GM19455 (cell line): ENCODE measurements at regions not wholly inside any gene's neighbourhood (a gene's known extent, or its start where the extent isn't known, plus 50 kb on each side); places are given as distances from the start of the nearest gene placed in this dataset.

Experiments used
- ATAC-seq: cut with Tn5 transposase; IDR thresholded peaks from one replicate; pipeline ENCODE4 v1.9.1; 2021; ENCODE audit not compliant: unreplicated experiment

DNA sequence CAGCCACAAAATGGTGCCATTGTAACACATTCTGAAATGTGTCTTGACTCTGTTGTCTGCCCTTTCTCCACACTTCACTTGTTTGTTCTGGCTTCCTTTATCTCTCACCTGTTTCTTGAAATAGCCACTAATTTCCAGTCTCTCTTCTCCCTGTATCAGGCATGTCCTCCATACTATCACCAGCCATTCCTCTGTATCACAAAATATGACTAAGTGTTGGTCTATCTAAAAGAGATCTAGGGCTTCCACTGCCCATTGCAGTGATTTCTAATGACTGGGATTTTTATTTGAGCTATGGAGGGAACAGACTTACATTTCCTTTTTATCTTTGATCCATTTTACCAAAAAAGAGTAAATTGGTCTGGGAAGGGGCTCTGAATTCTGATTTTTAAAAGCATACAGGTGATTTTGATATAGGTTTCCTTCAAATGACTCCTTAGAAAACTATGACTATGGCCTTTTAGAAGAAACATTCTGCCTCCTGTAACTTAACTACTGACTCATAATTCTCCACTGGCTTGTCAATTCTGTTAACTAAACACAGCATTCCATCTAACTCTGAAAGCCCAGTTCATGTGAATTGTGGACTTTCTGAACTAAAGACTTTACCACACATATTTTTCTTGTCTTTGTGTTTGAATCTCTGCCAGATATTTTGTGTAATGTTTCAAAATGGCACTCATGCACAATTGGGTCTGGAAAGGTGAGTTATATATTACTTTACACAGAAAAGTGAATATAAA is 1121.4 kb downstream of the XPNPEP1 start:
- ATAC-seq: no peak

DNA sequence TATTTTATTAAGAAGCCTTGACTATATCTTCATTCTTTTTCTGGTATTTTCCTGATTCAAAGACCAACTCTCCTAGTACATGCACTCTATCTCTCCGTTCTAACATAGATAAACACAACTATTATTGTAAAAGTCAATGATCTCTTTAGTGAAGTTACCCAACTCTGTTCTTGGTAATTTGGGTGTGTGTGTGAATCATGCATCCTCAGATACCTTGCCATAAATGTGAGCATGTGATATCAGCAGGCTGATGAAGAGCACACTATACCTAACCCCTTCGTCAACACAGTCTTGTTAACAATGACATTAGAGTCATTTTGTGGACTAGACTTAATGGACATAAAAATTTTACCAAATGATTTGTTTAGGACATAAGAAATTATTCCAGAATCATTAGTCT is 1122.1 kb downstream of the XPNPEP1 start:
- ATAC-seq: no peak

DNA sequence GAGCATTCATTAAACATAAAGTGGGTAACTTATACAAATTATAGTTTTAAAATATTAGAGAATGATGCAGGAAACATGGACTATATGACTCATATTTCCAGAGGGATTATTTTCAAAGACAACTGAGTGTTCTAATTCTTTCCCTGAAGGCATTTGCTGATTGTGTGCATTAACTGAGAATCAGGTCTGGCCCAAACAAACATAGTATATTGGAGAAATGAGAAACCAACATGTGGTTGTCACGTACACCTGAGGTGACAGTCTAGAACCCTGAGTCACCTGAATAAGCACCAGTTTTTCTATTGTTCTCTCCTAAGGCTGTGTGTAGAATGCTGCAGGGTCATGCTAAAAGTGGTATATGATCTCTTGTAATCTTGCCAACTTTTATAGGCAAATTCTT is 1125.7 kb downstream of the XPNPEP1 start:
- no peak for ATAC-seq

DNA sequence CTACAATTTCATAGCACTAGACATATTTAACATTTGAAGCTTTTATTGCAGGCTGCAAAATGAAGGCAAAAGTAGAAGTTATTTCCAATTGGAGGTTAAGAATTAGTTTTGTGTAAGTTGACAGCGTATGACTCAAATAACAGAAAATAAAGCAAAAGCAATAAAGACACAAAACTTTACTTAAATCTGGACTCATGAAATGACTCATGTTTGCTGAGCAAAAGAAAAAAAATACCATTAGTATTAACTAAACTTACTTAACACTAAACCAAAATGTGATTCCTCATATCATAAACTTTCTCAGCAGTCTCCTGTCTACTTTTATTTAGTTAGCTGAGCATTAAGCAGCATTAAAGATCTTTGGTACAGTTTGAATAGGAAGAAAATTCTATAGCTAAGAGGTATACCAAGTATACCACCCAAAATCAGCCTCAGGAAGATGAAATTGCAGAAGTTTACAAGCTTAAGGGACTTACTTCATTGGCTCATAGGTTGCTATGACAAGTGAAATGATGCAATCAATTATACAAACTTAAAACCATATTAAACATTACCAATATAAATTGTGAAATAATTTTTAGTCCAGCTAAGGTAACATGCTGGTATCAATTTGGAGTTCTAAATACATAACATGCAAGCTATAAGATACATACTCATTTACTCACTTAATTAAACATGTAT is 1131.4 kb downstream of the XPNPEP1 start:
- no peak for ATAC-seq

DNA sequence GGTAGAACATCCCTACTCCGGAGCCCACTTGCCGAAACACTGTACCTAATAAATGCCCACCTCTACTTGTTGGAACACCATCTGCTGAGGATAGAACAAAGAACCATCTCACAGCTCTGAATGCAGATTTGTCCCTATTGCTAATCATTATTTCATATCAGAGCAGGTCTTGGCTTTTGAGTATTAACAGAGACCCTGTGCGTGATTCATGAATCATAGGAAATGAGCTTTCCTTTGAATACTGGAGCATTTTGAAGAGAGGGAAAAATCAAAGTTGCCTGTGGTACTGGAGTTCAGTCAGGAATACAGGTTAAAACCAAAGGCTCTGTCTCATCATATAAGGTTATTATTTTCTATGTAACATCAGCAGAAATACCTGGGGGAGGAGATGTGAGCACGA is 1132.3 kb downstream of the XPNPEP1 start:
- no peak for ATAC-seq

DNA sequence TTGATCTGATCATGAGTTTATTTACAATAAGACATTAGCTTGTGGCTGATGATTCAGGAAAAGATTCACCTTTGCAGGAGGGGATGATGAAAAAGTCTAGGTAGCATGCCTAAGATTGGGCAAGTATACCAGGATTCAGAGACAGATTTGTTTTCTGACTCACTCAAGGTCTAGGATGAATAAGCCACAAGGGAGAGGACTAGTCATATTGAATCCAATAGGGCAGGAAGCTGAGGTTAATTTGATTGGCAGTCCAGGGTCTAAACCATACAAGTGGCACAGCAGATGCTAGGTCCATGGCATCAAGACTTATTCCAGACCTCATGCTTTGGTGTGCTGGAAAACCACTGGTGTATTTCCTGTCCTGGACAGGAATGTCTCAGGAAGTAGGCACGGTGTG is 1133.4 kb downstream of the XPNPEP1 start:
- no peak for ATAC-seq

DNA sequence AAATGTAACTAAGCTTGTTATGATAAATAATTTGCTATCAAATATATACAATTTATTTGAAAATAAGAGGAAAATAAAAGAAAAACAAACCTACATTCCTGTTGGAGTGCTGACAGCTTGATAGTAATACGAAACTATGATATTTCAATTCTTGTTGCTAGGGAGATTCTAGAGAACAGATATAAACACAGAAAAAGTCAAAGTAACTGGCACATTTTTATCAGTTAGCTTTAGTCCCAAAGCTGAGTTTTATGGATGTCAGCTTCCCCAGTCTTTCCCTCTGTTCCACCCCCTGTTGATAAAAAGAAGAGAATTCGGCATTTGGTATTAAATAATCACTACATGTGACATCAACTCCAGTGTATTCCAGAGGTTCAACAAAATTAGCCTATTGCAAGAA is 1134.0 kb downstream of the XPNPEP1 start:
- ATAC-seq: no peak

DNA sequence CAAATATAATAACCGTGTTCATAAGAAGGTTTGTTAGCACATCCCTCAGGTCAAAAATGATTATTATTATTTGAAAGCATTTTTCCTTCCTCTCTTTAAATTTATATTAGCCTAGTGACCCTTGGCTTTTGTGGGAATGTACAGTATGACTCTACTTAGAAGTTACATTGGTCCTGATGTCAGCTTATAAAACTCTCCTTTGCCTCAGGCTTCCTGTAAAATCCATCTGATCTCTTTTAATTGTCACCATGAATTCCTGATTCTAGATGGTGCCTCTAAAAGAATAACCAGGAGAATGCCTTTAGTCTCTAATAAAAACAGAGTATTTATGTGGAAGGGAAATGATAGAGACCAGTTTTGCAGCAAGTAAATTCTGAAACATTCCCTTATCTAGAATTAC is 1134.4 kb downstream of the XPNPEP1 start:
- ATAC-seq: no peak

DNA sequence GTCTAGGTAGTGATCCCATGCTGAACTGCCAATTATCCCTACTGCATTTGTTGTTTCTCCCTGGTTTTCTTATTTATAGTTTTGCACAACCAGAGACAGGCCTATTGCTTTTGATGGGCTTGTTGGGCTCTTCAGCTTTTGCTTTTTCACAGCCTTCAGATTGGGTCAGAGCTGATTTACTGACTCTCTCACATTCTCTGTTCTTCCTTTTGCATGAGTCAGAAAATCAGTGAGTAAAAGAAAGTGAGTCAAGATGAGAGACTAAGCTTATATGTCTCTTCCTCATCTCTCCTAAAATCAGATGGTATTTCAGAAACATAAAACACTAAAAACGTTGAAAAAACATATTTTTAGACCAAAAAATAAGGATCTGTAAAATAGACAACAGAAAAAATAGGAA is 1135.4 kb downstream of the XPNPEP1 start:
- ATAC-seq: no peak

DNA sequence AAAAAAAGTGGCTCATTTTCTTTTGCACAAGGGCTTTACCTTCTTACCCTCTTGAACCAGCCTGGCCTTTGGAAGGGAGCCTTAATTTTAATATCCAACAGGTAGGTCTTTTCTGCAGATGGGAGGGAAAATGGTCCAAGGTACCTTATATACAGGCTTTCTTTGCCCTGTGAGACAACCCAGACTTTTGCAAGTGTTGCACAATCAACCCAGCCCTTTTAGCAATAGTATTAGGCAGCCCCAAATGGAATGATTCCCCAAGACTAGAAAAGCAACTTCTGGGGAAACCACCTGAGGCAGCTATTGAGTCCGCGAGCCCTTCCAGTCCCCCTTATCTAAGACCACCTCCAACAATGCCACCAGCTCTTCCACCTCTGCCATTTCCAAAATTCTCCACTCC is 1138.3 kb downstream of the XPNPEP1 start:
- ATAC-seq: no peak

DNA sequence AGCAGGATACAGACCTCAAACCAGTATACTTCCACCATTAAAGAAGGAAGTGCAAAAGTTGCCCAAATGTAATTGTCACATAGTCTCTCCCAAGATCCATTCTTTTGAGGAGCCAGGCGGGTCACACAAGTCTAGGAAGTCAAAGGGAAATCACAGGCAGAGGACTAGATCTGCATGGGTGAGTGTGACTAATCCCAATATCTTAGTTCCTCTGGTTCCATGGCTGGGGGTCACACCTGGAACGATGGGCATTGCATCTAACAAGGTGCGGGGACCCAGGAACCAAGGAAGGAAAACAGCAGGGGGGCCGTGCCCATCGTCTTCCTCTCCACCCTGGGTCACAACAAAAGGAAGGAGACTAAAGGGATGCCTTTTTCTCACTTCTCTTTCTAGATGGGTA is 1138.8 kb downstream of the XPNPEP1 start:
- ATAC-seq: no peak

DNA sequence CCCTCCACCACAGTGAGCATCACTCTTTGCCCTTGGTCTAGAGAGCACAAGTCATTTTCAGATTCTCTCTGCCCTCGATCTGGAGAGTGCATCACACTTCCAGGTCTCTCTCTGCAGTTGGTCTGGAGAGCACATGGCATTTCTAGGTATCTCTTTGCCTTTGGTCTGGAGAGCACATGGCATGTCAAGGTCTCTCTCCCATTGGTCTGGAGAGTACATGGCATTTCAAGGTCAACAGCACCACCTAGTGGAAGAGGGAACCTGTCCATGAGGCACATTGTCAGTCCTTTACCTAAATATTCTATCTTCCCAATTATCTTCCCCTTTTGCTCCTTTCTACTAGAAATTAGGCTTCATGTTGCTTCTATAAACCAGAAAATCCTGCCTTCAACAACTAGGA is 1139.4 kb downstream of the XPNPEP1 start:
- ATAC-seq: no peak

DNA sequence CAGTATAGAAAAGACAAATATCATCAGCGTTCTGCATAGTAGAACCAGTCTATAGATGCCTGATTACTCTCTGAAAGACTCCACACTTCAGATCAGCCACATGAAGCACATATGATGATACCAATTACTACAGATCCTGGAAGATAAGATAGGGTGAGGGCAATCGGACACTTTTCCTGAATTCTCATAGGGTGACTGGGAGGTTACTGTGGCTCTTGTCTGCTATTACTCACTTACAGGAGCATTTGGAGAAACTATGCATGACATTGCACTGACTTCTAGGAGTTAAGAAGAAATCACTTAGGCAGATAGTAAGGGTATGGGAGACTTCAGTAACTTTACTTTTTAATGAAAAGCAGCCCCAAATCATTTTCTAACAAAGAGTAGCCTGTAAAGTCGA is 1140.9 kb downstream of the XPNPEP1 start:
- ATAC-seq: no peak

DNA sequence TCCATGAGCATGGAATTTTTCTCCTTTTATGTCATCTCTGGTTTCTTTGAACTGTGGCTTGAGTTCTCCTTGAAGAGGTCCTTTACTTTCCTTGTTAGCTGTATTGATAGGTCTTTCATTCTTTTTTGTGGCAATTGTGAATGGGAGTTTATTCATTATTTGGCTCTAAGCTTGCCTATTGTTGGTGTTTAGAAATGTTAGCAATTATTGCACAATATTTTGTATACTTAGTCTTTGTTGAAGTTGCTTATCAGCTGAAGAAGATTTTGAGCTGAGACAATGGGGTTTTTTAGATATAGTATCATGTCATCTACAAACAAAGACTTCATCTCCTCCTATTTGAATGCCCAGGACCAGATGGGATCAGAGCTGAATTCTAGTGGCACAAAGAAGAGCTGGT is 1143.8 kb downstream of the XPNPEP1 start:
- no peak for ATAC-seq

DNA sequence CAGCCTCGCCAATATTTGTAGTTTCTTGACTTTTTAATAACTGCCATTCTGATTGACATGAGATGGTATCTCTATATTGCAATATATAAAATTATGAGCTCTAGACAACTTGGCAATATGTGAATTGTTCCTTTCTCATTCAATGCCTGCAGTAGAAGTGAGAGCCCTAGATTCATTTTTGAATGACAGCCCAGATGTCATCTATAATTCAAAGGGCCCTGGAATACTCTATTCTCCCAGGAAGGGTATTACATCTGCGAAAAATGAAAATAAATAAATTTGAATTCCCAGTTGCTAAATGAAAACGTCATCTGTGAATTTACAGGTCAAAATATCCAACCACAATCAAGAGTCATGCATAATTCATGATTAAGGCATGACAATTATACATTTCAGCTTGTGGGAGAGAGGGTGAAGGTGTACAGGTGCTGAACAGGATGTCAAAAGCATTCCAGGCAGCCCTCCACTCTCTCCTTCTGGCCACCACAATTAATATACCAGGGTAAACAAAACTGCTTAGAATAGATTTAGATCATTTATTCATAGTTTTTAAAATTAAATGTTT is 1147.3 kb downstream of the XPNPEP1 start:
- ATAC-seq: no peak

DNA sequence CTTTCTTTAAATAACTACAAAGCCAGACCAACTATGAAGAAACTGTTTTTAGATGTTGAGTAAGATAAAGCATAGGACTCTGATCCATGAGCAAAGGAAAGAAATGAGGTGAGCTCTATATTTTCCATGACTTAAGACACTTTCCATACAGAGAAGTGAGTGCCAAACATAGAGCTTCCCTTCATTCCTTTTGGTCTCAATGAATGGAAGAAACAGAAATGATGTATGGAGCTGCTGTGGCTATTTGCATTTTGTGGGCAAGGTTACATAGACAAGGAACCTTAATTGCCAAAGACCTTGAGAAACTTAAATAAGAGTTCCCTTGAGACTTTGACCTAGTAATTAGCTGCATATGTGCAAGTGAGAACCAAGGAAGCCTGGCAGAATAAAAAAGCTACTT is 1152.2 kb downstream of the XPNPEP1 start:
- no peak for ATAC-seq

DNA sequence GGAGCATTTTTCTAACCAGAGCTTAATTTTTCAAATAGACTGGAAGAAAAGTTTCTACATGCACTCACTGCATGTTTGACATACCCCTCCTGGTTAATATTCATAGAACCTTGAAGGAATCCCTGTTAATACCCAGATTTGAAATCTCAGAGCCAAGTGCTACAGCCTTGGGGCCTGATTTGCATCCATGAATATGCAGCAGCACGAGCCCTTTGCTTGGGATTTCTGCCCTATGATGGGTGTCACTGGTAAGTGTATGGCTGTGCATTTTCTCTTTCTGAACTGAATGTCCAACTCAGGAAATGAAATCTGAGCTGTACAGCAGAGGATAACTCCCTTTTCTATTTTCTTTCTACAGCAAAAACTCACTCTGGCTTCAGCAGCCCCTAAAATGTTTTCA is 1157.5 kb downstream of the XPNPEP1 start:
- no peak for ATAC-seq

DNA sequence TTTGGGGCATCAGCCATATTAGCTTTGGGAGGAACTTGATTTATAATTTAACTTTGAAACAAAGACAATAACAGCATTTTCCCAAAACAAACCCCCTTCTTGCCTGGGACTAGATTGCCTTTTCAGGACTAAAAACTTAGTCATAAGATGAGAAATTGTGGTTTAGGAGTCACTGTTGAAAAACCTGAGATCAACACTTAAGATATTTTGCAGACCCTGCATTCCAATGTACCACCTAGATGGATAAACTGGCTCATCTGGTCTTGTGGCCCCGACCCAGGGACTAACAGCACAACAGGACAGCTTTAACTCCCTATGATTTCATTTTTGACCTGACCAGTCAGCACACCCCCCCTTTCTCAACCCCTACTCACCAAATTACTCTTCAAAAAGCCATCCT is 1165.4 kb downstream of the XPNPEP1 start:
- no peak for ATAC-seq

DNA sequence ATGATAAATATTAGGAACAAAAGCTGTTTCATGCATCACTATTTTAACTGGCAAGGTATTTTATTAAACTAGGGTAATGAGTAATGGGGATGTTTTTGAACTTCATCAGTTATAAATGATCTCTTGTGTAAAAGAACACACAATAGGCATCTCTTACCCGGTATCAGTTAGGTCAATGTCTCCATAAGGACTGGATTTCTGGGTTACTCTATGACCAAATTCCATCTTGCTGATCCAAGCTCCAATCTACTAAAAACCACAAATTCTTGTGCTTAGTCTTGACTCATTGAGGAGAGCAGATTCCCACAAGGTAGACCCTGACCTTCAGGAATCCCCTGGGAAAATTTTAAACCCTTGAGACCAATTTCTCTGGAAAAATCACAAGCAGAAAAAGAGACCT is 1167.7 kb downstream of the XPNPEP1 start:
- no peak for ATAC-seq

DNA sequence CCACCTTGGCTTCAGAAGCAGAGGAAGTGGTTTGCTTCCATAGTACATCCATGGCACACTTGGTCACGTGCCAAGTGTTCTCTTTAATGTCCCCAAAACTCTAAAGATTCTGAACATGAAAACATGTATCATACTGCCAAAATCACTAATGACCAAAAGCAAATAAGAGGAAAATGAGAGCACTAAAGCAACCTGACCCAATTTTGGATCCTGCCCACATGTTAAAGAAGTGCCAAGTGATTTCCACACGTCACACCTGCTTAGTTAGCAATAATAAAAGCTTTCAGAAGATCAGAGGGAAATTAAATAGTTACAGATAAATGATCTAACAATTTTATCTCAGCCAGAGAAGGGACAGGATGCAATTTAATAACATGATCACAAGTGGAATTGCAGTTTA is 1170.0 kb downstream of the XPNPEP1 start:
- ATAC-seq: no peak

DNA sequence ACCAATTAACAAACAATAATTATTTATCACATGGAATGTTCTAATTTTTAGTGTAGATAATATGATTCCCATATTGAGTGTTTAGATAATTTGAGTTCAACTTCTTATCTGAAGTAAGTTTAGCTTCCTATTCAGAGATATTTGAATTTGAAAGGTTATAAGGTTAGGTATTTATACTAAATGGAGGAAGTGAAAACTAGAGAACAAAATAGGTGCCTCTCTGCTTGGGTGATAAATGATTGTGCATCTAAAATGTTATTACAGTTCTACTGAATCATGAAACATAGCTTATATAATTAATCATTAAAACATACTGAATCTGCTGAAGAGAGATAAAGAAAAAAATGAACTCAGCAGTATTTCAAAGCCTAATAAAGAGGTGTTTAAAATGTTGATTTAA is 1174.3 kb downstream of the XPNPEP1 start:
- ATAC-seq: no peak

DNA sequence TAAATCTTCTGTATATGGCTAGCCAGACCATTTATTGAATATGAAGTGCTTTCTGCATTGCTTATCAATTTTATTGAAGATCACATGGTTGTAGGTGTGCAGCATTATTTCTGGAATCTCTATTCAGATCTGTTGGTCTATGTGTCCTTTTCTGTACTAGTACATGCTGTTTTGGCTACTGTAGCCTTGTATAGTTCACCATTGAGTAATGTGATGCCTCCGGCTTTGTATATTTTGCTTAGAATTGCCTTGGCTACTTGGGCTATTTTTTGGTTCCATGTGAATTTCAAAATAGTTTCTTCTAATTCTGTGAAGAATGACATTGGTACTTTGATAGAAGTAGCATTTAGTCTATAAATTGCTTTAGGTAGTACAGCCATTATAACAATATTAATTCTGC is 1187.2 kb downstream of the XPNPEP1 start:
- ATAC-seq: no peak

DNA sequence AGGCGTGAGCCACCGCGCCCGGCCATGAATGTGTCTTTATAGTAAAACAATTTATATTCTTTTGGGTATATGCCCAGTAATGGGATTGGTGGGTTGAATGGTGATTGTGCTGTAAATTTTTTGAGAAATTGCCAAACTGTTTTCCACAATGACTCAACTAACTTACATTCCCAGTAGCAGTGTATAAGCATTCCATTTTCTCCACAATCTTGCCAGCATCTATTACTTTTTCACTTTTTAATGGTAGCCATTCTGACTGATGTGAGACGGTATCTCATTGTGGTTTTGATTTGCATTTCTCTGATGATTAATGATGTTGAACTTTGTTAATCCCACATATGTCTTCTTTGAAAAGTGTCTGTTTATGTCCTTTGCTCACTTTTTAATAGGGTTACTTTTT is 1187.9 kb downstream of the XPNPEP1 start:
- ATAC-seq: no peak
